ENCODE measurements at regions not wholly inside any gene's neighbourhood (a gene's known extent, or its start where the extent isn't known, plus 50 kb on each side); places are given as distances from the start of the nearest gene placed in this dataset.
"Not testable (repeated sequence)": the region's sequence is repeated elsewhere in the genome, so short reads cannot be mapped to it uniquely, and the experiment has no call there.

DNA sequence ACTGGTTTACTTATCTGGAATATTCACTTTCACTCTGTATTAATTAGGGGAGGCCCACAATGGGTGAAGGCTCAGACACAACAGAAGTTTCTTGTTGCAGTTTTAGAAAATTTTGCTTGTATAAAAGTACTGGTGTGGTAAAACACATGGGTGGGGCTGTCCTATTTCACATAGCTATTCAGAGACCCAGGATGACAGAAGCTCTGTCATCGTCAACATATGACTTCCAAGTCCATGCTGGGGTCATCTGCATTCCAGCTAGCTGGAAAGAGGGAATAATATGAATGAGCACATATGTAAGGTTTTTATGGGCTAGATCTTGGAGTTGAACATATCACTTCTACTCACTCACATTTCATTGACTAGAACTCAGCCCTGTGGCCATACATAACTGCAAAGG is 166.4 kb upstream of the KCTD3 start:
- DNase-seq = no peak

- no peak for DNase-seq
These were observed 165.0 kb upstream of the KCTD3 start for GRCh38 chr1:215402147-215402546.

GRCh38 chr1:215405211-215405610 is 161.9 kb upstream of the KCTD3 start:
- DNase-seq = no peak

GRCh38 chr1:215406927-215407326 is 160.2 kb upstream of the KCTD3 start:
- no peak for DNase-seq

- no peak for DNase-seq
These were observed 159.5 kb upstream of the KCTD3 start for GRCh38 chr1:215407575-215407974.

- DNase-seq = not testable (repeated sequence)
These were observed 157.6 kb upstream of the KCTD3 start for GRCh38 chr1:215409546-215409945.

DNA sequence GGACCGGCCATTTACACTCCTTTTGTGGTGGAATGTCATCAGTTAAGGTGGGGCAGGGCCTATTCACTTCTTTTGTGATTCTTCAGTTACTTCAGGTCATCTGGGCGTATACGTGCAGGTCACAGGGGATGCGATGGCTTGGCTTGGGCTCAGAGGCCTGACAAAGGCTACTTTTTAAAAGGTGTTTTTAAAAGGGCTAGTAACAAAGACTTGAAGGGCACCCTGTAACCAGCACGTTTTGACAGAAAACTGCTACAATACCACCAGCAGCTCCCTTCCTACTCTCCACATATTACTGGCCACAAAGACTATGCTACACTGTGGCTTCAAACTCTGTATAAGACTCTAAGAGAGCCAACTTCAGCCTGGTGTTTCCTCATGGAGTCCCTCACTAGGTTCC is 151.6 kb upstream of the KCTD3 start:
- not testable (repeated sequence) for DNase-seq

- no peak for DNase-seq
These were observed 150.6 kb upstream of the KCTD3 start for GRCh38 chr1:215416497-215416896.

DNA sequence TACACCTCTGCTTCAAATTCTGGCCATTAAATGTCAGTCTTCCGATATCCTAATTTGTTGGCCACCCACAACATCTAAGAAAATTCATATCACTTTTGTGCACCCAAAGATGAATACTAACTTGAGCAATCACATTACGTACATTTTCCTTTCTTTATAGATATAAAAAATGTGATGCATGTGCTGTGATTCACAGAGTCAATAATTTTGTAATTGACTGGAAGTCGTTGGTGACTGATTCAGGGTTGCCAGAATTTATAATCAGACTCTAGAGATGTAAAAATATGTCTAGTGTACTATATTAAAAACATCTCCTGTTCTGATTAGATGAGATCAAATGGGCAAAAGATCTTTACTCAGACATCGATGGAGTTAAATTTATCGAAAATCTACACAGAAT is 150.0 kb upstream of the KCTD3 start:
- DNase-seq = no peak

DNA sequence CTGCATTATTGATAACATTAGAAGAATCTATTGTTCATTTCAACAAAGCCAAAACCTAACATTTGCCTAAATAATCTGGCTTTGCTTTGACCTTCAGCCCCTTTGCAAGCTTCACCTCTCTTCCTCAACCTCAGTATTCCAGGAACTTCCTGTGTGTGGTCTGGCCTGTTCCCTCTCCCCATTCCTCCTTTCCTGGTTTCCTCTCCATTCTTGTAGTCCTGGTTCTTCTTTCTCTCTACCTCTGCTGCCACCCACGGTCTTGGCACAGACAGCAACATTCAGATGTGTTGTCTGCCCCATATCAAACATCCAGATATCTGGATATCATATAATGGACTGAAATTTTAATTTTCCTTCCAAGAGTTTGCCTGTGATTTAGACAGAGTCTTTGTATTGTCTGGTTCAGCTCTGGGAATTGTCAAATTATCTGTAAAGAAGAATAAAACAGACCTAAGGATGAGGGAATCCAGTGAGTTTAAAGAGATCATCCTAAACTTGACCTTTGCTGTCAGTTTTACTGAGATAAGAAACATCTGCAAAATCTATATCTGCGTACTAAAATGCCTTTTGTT is 148.1 kb upstream of the KCTD3 start:
- no peak for DNase-seq

- DNase-seq = no peak
These were observed 145.4 kb upstream of the KCTD3 start for GRCh38 chr1:215421744-215422143.

GRCh38 chr1:215423288-215423687 is 143.8 kb upstream of the KCTD3 start:
- no peak for DNase-seq

- no peak for DNase-seq
These were observed 142.0 kb upstream of the KCTD3 start for GRCh38 chr1:215425138-215425537.

DNA sequence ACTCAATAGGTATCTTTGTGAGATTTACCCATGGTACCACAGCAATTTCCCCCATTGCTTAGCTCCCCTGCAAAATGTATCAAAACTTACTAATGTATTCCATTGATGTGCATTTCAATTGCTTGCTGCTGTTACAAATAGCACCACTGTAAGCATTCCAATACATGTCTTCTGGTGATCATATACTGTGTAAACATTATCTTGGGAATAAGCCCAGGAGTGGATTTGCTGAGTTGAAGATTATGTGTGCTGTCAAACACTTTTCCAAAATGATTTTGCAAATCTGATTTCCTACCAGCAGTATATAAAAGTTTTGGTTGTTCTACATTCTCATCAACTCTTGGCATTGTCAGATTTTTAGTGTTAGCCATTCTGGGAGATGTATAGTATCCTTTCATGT is 141.0 kb upstream of the KCTD3 start:
- no peak for DNase-seq

DNA sequence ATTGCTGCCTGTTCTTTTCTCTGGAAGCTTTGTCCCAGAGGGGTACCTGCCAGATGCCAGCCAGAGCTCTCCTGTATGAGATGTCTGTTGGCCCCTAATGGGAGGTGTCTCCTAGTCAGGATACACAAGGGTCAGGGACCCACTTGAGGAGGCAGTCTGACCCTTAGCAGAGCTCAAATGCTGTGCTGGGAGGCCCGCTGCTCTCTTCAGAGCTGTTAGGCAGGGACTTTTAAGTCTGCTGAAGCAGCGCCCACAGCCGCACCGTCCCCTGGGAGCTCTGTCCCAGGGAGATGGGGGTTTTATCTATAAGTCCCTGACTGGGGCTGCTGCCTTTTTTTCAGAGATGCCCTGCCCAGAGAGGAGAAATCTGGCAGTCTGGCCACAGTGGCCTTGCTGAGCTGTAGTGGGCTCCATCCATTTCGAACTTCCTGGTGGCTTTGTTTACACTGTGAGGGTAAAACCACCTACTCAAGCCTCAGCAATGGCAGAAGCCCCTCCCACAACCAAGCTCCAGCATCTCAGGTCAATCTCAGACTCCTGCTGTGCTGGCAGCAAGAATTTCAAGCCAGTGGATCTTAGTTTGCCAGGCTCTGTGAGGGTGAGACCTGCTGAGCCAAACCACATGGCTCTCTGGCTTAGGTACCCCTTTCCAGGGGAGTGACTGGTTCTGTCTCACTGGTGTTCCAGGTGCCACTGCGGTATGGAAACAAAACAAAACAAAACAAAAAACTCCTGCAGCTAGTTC is 134.4 kb upstream of the KCTD3 start:
- DNase-seq = not testable (repeated sequence)

DNA sequence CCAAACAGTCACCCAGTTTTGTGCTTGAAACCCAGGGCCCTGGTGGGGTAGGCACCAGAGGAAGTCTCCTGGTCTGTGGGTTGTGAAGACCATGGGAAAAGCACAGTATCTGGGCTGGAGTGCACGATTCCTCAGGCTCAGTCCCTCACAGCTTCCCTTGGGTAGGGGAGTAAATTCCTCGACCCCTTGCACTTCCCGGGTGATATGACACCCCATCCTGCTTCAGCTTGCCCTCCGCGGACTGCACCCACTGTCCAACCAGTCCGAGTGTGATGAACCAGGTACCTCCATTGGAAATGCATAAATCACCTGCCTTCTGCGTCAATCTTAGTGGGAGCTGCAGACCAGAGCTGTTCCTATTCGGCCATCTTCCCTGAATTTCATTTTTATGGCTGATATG is 133.9 kb upstream of the KCTD3 start:
- DNase-seq = no peak

- DNase-seq = no peak
These were observed 127.6 kb upstream of the KCTD3 start for GRCh38 chr1:215439549-215439948.

DNA sequence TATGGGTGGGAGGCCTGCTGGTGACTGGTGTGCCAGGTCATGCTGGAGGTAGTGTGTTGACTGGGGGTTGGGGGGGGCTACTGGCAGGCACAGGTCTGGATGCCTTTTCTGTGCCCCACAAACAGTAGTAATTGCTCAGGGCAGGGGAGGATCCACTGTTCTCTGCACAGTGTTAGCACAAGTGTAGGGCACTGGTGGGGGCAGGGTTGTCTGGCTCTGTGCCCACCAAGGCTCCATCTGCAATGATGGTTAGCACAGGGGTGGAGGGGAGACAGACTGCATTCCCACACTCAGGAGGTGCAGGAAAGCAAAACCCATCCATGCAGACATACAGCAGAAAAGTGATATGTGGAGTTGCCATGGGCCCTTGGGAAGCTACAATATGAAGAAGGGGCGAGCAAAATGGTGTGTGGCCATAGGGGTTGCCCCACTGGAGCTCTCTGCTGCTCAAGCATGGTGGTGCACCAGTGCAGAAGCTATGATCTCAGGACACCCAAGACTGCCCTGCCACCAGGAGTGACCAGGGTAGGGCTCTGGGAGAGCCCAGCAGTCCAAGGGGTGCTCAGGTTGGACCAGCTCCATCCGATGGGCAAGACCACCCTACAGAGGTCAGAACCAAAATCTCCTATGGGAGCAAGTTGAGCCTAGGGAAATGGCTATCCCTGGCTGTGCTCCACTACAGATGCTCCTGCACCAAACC is 122.2 kb upstream of the KCTD3 start:
- no peak for DNase-seq

- DNase-seq = not testable (repeated sequence)
These were observed 119.1 kb upstream of the KCTD3 start for GRCh38 chr1:215448014-215448413.

DNA sequence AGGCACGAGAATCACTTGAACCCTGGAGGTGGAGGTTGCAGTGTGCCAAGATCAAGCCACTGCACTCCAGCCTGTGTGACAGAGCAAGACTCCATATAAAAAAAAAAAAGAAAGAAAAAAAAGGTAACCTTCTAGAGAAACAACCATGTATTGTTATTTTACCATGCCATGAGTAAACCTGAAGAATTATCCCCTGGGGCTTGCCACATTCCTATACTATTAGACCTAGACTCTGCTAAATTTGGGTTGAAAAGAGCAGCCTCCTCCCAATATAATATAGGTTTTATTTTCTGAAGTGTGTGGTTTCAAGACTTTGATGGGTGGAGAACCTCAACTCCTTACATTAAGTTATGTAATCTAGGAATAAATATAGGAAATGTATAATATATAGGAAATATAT is 118.0 kb upstream of the KCTD3 start:
- not testable (repeated sequence) for DNase-seq

DNA sequence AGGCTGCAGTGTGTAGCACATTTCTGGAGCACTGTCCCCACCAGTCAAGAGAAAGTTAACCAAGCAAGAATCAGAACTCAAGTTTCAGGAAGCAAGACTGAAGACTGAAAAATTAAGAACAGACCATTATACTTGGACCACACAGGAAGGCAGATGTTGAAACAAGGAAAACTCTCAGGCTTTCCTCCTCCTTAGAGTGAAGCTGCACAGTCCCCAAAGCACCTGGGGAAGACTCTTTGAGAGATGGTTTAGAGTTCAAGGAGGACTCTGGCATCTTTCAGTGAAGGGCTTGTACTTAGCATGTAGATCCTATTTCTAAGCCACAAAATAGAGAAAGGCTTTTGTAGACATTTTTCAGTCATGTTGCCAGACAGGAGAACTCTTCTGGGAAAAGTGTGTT is 113.7 kb upstream of the KCTD3 start:
- DNase-seq = no peak

DNA sequence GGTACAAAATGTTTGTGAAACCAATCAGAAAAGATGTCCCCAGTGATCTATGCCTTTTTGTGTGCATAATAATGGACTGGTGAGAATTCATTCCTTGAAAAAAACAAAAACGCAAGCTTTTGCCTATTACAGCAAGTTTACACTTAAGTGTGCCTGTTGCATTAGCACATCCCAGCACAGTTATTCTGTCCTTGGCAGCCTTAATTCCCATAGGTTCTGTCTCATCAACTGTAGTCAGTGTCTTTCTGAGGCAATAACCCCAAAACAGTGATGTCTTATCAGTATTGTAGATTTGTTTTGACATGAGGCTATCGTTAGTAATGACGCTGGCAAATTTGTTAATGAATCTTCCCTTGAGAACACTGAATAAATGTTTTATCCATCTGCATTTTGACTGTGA is 109.9 kb upstream of the KCTD3 start:
- DNase-seq = no peak

GRCh38 chr1:215458104-215458503 is 109.0 kb upstream of the KCTD3 start:
- no peak for DNase-seq
